Raji (cell line): ENCODE measurements at regions not wholly inside any gene's neighbourhood (a gene's known extent, or its start where the extent isn't known, plus 50 kb on each side); places are given as distances from the start of the nearest gene placed in this dataset.

Experiments
- POLR2A ChIP-seq: IDR thresholded peaks from 2 replicates; pipeline ENCODE4 v1.6.1; 2011; ENCODE audit warnings: low read depth, low read length, control low read depth; ENCODE audit not compliant: insufficient read depth

DNA sequence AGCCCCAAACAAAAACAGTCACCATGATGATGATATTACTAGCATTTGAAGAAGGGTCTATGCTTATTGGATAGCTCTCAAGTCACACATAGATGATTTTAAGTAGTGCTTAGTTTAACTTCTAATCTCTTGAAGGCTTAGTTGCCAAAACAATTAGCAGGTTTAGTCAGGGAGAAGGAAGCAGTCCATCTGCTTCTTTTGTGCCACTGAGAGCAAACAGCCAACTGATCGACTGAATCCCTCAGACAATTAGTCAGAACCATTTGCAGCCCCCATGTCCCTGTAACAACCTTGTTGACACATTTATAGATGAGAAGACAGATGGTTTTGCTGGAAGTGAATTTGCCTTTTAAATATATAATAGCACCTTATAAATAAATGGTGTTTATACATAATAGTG lies 585.1 kb upstream of the SUCLG2 start:
- no peak for TF ChIP-seq POLR2A

DNA sequence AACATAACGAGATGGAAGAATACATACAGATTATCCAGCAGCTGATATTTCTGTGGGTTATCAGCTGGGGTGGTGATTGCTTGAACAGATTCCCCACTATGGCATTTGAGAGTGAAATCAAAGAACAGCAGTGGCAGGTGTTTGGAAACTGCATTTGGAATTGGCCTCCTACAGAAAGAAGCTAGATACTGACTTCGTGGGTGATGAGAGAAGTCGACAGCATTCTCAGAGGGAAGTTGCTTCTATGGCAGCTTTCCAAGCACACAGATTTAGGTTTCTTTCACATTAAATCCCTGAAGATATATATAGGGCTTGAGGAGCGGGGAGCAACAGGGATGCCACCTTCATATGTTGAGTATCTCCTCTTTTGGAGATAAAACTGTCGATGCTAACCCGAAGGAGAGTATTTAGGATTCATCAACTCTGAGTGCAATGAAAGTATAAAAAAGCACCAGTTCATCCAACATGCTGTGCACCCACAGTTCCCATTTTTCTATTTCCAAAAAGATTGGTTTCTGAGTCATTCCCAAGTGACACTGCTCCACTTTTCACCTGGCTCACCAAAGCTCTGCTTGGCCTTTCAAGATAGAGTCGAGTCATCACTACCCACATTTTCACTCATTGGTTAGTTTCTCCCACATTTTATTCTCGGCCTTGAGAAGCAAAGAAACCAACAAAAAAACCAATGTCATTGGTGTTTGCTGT lies 579.8 kb upstream of the SUCLG2 start:
- TF ChIP-seq POLR2A = no peak

DNA sequence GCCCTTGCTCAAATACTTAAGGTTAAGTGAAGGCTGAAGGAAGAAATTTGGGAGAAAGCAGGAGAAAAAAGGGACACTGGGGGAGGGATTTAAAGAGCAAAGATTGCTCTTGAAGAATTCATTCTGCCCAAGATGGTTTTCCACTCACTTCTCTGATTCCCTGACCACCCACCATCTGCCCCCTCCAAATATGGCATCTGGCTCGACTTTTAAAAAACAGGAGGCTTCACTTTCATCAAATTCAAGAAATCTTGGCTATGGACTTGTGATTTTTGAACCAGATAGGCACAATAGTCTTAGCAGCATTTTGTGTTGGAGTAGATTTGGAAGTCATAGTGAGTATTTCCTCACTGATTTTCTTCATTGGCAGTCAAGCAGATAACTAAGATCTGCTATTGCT lies 574.4 kb upstream of the SUCLG2 start:
- no peak for TF ChIP-seq POLR2A

DNA sequence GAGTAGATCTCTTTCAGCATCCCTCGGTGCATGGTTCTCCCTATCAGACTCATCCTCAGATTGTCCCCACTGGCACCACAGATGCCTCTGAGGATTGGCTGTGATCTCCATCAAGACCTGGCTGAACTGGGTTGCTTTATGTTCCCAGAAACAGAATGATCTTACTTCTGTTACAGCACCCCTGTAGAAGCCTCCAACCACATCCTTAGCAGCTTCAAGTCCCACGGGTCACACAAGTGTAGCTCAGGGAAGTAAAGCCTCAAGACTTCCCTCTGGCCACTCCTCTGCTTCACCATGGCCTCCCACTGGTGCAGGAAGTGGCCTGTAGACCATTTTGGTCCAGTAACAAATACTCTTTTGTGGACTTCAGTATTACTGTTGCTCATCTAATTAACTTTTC lies 566.4 kb upstream of the SUCLG2 start:
- no peak for TF ChIP-seq POLR2A

DNA sequence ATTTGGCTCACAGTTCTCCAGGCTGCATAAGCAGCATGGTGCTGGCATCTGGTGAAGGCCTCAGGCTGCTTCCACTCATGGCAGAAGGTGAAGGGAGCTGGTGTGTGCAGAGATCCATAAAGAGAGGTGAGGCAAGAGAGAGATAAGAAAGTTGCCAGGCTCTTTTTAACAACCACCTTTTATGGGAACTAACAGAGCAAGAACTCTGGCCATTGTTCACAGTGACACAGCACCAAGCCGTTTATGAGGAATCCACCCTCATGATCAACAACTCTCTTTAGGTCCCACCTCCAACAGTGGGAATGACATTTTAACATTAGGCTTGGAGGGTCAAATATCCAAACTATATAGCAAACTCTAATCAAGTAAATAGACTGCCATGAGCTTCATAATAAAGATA lies 557.2 kb upstream of the SUCLG2 start:
- TF ChIP-seq POLR2A = no peak

DNA sequence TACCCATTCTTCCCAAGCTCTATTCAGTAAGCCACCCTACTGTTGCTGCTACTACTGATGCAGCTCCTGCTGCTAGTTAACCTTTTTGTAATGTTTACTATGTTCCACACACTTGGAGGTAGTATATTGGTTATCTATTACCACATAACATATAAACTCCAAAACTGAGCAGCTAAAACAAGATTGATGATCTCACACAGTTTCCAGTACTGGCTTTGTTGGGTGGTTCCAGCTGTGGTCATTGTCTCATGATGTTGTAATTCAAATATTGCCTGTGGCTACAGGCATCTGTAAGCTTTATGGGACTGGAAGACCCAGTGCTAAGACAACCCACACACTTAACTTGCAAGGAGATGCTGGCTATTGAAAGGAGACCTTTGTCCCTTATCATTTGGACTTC lies 556.2 kb upstream of the SUCLG2 start:
- TF ChIP-seq POLR2A = no peak

DNA sequence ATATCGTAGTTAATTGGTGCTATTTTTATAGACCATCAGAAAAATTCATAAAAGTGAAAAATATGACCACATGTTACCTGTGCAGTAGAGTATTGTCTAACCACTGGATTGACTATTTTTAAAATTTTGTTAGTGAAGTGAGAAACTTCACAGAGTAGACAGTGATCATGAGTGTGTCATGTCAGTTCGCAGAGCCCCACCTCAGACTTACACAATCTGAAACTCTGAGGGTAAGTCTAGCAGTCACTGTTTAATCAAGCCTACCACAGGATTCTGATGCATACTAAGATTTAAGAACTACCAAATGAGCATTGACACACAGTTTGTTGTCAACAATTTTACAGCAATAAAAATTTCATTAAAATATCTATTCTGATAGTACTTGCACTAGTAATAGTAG lies 552.9 kb upstream of the SUCLG2 start:
- TF ChIP-seq POLR2A = no peak

DNA sequence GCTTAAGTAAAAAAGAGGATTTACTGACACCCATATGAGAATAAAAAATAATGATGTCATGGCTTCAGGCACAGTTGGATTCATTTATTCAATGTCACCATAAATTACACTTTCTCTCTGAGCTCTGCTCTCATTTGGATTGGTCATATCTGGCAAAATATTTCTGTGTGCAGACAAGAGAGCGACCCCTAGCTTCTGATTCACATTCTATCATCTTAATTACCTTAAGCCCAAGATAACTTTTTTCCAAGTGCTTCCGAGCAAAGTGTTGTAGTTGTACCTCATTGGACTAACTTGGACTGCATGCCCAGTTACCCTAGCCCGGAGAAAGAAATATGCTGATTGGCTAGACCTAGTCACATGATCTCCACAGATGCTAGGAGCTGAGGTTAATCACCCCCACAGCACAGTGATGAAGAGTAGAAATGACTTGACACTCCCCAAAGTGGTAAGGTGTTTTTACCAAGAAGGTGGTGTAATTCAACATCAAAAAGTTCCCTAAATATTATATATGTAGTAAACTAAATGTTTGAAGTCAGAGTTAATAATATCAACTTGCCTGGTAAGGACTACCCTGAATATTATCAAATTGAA lies 552.2 kb upstream of the SUCLG2 start:
- no peak for TF ChIP-seq POLR2A

DNA sequence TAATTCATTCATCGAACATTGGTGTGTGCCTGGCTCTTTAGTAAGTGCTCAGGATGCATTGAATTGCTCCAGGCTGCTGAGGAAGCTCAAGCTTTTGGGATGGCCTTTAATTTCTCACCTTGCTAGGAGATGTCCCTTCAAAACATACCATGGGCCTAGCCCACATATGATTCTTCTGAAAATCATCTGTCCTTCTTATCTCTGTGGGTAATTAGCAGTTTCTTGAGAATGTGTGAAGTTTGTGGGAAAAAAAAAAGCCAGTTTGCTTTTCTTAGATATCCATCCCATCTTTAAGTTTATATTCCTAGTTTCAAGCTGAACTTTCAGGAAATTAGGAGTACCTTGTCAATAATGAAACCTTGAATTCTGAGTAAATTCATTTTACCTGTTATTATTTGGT lies 532.3 kb upstream of the SUCLG2 start:
- no peak for TF ChIP-seq POLR2A

DNA sequence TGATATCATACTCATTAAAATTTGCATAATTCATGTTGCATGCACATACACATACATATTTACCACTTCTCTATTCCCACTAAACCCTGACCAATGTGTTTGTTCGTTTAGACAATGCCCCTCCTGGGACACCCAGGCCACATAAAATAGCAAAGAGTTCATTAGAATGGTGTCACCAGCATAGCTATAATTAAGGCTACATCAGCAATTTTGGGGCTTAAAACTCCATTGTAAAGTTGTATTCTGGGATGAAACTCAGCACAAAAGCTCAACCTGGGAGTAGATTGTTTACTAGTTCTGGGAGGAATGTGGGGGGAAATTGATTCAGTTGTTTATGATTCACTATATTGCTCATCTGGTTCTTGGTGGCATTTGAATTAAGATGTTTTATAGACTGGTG lies 522.2 kb upstream of the SUCLG2 start:
- no peak for TF ChIP-seq POLR2A

DNA sequence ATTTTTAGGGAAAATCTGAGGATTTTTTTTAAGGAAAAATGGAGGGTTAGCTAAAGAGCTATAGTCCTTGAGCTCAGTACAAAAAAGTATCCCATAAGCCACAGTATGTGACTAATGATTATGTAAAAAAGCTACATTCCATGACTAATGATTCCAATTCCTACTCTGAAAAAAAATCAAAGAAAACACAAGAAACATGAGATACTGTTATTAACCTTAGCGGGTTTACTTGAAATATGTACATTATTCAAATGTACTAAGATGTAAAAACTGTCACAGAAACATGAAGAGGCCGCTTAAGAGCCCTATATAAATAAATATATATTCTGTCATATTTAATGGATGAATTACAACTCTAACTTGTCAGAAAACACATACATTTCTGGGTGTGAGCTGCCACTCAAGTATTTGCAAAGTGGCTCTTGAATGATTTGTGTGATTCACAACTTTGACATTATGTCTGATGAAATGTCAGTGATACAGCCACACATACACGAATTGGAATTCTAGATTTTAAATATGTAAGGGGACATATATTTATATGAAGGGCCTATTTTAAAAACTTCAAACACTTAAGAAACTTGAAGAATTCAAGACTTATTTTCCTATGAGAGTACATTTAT lies 518.7 kb upstream of the SUCLG2 start:
- no peak for TF ChIP-seq POLR2A

DNA sequence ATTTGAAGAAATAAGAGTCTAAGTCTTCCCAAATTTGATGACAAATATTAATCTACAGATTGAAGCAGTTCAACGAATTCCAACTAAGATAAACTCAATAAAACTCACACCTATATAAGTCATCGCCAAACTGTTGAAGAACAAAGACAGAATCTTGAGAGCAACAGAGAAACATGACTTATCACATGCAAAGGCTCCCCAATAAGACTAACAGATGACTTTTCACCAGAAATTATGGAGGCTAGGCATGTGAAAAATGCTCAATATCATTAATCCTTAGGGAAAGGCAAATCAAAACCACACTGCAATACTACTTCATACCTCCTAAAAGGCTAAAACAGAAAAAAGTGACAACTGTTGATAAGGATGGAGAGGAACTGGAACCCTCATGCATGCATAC lies 517.6 kb upstream of the SUCLG2 start:
- TF ChIP-seq POLR2A = no peak

DNA sequence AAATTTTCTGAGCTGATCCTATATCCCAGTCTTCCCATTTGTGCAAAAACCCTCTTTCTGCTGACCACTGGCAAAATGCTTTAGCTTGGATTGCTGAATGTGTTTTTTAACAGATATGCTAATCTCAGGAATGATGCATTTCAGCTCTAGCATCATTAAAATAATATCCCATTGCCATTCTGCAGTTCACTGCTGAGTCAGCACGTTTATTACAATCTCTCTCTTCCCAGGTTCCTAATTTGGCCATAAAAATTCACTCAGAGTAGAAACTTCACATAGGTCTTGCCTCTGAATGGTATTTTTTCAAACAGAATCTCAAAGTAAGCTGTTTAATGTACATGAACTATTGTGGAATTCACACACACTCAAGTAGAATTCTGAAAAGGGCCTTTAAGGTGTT lies 509.6 kb upstream of the SUCLG2 start:
- TF ChIP-seq POLR2A = no peak

DNA sequence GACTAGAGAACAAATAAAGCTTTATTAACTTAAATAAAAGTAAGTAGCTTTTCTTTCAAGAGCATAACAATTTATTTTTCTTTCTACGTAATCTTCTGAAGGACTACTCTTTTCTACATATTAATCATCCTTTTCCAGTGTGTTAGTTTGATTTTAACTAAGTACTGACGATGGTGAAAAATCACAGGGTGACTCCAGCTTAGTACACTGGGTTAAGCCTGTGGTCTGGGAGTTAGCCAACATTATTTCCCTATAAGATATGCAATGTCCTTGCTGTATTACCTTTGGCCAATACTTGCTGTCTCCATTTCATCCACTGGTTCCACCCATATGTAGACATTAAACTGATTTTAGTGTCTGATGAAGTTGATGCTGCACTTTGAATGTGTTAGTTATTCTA lies 508.6 kb upstream of the SUCLG2 start:
- no peak for TF ChIP-seq POLR2A

DNA sequence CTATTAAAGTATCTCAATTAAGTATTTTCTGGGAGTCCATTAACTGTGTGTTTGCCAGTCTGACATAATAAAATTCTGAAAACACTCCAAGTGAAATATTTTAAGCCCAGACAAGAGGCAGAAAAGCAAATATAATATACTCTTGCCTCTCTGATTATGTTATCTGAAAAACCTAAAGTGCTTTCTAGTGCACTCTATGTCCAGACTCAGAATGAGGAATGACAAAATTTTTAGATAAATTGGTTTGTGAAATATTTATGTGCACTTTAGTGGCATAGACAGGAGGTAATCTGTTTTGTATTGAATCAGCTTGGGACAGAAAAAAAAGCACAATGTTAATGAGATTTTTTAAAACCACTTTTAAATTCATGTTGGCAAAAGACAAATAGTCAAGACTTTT lies 508.2 kb upstream of the SUCLG2 start:
- TF ChIP-seq POLR2A = no peak

DNA sequence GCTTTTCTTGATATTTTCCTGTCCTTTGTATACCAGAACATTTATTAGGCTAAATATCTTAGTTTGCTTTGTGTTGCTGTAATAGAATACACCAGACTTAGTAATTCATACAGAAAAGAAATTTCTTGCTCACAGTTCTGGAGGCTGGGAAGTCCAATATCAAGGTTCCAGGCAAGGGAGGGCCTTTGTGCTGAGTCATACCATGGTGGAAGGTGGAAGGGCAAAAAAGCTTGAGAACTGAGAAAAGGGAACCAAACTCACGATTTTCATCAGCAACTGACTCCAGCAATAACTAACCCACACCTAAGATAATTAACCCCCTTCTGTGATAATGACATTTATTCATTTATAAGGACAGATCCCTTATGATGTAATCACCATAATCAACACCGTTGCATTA lies 496.9 kb upstream of the SUCLG2 start:
- no peak for TF ChIP-seq POLR2A

DNA sequence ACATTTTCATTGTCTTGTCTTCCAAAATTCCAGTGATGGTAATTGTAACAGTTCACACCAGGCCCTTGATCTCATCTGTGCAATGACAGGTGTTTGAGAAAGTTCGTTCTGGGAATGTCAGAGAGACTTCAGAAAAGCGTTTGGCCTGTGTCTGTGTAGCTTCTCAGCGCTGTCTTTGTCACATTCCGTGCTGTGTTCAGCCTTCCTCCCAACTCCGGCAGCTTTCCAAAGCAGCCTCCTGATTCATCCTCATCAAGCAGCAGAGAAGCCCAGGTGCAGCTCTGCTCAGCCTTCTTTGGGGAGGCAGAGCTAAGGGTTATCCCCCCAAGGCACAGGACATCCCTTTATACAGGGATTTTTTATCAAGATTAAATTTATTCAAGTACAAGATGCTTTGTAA lies 494.0 kb upstream of the SUCLG2 start:
- no peak for TF ChIP-seq POLR2A

DNA sequence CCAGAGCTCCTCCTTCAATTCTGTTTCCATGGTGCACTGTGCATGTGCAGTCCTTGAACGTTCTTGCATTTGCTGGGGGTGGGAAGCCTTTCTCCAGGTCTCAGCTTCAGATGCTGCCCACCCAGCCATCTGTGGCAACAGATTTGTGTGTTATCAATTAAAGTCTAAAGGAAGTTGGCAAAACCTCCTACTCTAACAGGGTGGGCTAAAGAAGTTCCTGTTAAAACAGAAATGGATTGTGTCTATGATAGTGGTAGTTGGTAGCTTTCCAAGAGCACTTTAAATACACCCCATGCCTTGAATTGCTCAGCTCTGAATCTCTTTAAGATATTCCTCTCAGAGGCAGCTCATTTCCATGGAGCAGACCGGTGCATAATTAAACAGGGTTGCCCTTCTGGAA lies 488.0 kb upstream of the SUCLG2 start:
- TF ChIP-seq POLR2A = no peak

DNA sequence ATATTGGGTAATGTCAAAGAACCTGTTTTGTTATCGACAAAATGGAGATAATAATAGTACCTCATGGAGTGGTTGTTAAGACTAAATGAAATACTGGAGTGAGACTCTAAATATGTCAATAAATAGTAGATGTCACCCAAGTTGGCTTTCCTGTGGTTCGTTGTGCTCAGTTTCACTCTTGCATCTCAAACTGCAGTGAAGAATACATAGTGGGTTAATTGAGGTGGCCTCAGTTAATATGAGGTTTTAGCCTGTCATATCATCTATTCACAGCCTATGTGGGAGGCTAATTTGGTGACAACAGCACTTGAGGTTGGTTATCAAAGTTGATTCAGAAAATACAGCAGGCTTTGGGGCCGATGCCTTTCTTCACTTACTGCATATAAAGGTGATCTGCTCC lies 485.5 kb upstream of the SUCLG2 start:
- TF ChIP-seq POLR2A = no peak
